GM12878 (cell line): ENCODE measurements at regions not wholly inside any gene's neighbourhood (a gene's known extent, or its start where the extent isn't known, plus 50 kb on each side); places are given as distances from the start of the nearest gene placed in this dataset.

Experiments used
- ATAC-seq: fragments of 200-7000 bp; cut with Tn5 transposase; 3 replicates; pipeline ENCODE4 v1.9.1; 2020; ENCODE audit warnings: mild to moderate bottlenecking, moderate library complexity
- BruUV-seq: library from RNA; stranded (reverse); fragments of 400-500 nt; replicated peaks from 2 replicates; lab custom pipeline; 2021; lab: Mats Ljungman, UMichigan
- CTCF ChIA-PET: fragments of 300-600 bp; sonication (Branson Sonifier 250); formaldehyde crosslinking; extraction: SDS; loops from one replicate; lab custom pipeline; 2021; ENCODE audit warnings: inconsistent platforms; lab: Yijun Ruan, JAX
- POLR2A ChIA-PET: fragments of 350-600 bp; formaldehyde crosslinking; extraction: SDS; loops from one replicate; lab custom pipeline; 2021; ENCODE audit warnings: inconsistent platforms; lab: Charles Lee
- RAD21 ChIA-PET: fragments of 300-600 bp; sonication (Branson Sonifier 250); formaldehyde crosslinking; loops from one replicate; lab custom pipeline; 2023; ENCODE audit warnings: antibody characterized with exemption; ENCODE audit not compliant: unreplicated experiment; lab: Charles Lee
- SMC1A ChIA-PET: fragments of 300-600 bp; sonication (Branson Sonifier 250); formaldehyde crosslinking; loops from one replicate; lab custom pipeline; 2023; ENCODE audit not compliant: unreplicated experiment, uncharacterized antibody; lab: Charles Lee
- DNase-seq: peaks from one replicate; pipeline ENCODE4 v3.0.0-alpha.2; 2011; ENCODE audit warnings: low read depth, low spot score
- FAIRE-seq: peaks from 3 replicates; lab custom pipeline; 2011; peaks lifted over from hg19 to GRCh38; lab: Jason Lieb, UNC
- H2AFZ ChIP-seq: 2 replicates; pipeline ENCODE4 v1.6.0; 2011; ENCODE audit warnings: low read depth, low read length, control low read depth; ENCODE audit not compliant: control insufficient read depth
- H3K27ac ChIP-seq: 2 replicates; pipeline ENCODE4 v1.5.1; 2011; ENCODE audit warnings: control low read depth; ENCODE audit not compliant: control insufficient read depth, insufficient read depth
- H3K27me3 ChIP-seq, 2 experiments: replicated peaks in 1 of 2; 2 replicates each; pipeline versions ENCODE4 v1.6.0 to v1.6.1; 2011; ENCODE audit warnings: low read length in 1 of 2; ENCODE audit not compliant: control insufficient read depth in 2 of 2, insufficient read depth in 2 of 2
- H3K36me3 ChIP-seq, 2 experiments: 2 replicates each; pipeline ENCODE4 v1.5.1; 2011; ENCODE audit warnings: low read length in 1 of 2; ENCODE audit not compliant: control insufficient read depth in 2 of 2, insufficient read depth in 2 of 2
- H3K4me1 ChIP-seq: 2 replicates; pipeline ENCODE4 v1.6.1; 2011; ENCODE audit warnings: mild to moderate bottlenecking, low read length, moderate library complexity, mixed read lengths; ENCODE audit not compliant: control insufficient read depth, insufficient read depth
- H3K4me2 ChIP-seq: 2 replicates; pipeline ENCODE4 v1.6.0; 2011; ENCODE audit warnings: control low read depth; ENCODE audit not compliant: control insufficient read depth, insufficient read depth
- H3K4me3 ChIP-seq: fragments of 200-600 bp; sonication (generic); 2 replicates; pipeline ENCODE4 v1.5.1; 2016
- H3K79me2 ChIP-seq: 2 replicates; pipeline ENCODE4 v1.6.0; 2011; ENCODE audit warnings: low read length; ENCODE audit not compliant: control insufficient read depth, insufficient read depth
- H3K9ac ChIP-seq: 2 replicates; pipeline ENCODE4 v1.8.0; 2011; ENCODE audit warnings: low read length, control low read depth, mixed read lengths; ENCODE audit not compliant: control insufficient read depth, insufficient read depth
- H3K9me3 ChIP-seq: replicated peaks from 3 replicates; pipeline ENCODE4 v1.5.1; 2011; ENCODE audit warnings: mild to moderate bottlenecking, low read length; ENCODE audit not compliant: control insufficient read depth, insufficient read depth
- H4K20me1 ChIP-seq: 2 replicates; pipeline ENCODE4 v1.6.0; 2011; ENCODE audit not compliant: control insufficient read depth, insufficient read depth
- ATF7 ChIP-seq: fragments of 450-650 bp; IDR thresholded peaks from 2 replicates; pipeline ENCODE4 v1.6.1; 2016; ENCODE audit warnings: low read depth, mild to moderate bottlenecking
- EED ChIP-seq: sonication (generic); IDR thresholded peaks from 2 replicates; pipeline ENCODE4 v1.6.1; 2016; ENCODE audit warnings: antibody characterized with exemption, low read depth
- NFIC ChIP-seq: IDR thresholded peaks from 2 replicates; pipeline ENCODE4 v1.6.1; 2012; ENCODE audit warnings: low read depth, mild to moderate bottlenecking, inconsistent platforms, low read length, moderate library complexity
- PML ChIP-seq: IDR thresholded peaks from 2 replicates; pipeline ENCODE4 v1.6.1; 2012; ENCODE audit warnings: low read length, inconsistent platforms
- SIX5 ChIP-seq: IDR thresholded peaks from 2 replicates; pipeline ENCODE4 v1.6.1; 2011; ENCODE audit warnings: mild to moderate bottlenecking, low read depth, low read length, moderate library complexity; ENCODE audit not compliant: severe bottlenecking
- STAT3 ChIP-seq: IDR thresholded peaks from 2 replicates; pipeline ENCODE4 v1.6.1; 2011; ENCODE audit warnings: low read depth, low read length, improper control_type of control experiment
- TAF1 ChIP-seq: IDR thresholded peaks from 2 replicates; pipeline ENCODE4 v1.6.1; 2011; ENCODE audit warnings: mild to moderate bottlenecking, low read depth, low read length, borderline replicate concordance
- TBL1XR1 ChIP-seq: IDR thresholded peaks from 2 replicates; pipeline ENCODE4 v1.6.1; 2012; ENCODE audit warnings: low read depth, low read length, improper control_type of control experiment
- ZNF207 ChIP-seq: fragments of 450-650 bp; IDR thresholded peaks from 2 replicates; pipeline ENCODE4 v1.6.1; 2014; ENCODE audit warnings: antibody characterized with exemption, mild to moderate bottlenecking, borderline replicate concordance
- WGBS: methylation state at CpG from one replicate; pipeline ENCODE4 v1.1.6; 2016; ENCODE audit warnings: low lambda C conversion rate; ENCODE audit not compliant: insufficient replicate concordance, insufficient coverage; ENCODE audit errors: missing lambda C conversion rate; 5-methylcytosine and 5-hydroxymethylcytosine counted together
- in situ Hi-C: fragments of 300-500 bp; cut with MboI; formaldehyde crosslinking; loops from 9 replicates; pipeline ENCODE4 v1.14.3; 2018; ENCODE audit warnings: mixed read lengths
- intact Hi-C: fragments of 100-400 bp; cut with micrococcal nuclease; formaldehyde crosslinking; loops from one replicate; pipeline ENCODE4 v1.14.2; 2022; ENCODE audit not compliant: unreplicated experiment
- TF ChIP-seq, protein P1 (sequence below): fragments of 450-650 bp; IDR thresholded peaks from 2 replicates; pipeline ENCODE4 v1.6.1; 2017; ENCODE audit warnings: mild to moderate bottlenecking, moderate library complexity
- TF ChIP-seq, protein P2 (sequence below): IDR thresholded peaks from 2 replicates; pipeline ENCODE4 v1.6.1; 2011; ENCODE audit warnings: borderline replicate concordance, low read depth, mild to moderate bottlenecking, moderate library complexity, low read length; ENCODE audit not compliant: insufficient read depth, poor library complexity, severe bottlenecking
- TF ChIP-seq, protein P3 (sequence below): fragments of 450-650 bp; IDR thresholded peaks from 2 replicates; pipeline ENCODE4 v1.6.1; 2018; ENCODE audit warnings: borderline replicate concordance, mild to moderate bottlenecking; ENCODE audit not compliant: partially characterized antibody

DNA sequence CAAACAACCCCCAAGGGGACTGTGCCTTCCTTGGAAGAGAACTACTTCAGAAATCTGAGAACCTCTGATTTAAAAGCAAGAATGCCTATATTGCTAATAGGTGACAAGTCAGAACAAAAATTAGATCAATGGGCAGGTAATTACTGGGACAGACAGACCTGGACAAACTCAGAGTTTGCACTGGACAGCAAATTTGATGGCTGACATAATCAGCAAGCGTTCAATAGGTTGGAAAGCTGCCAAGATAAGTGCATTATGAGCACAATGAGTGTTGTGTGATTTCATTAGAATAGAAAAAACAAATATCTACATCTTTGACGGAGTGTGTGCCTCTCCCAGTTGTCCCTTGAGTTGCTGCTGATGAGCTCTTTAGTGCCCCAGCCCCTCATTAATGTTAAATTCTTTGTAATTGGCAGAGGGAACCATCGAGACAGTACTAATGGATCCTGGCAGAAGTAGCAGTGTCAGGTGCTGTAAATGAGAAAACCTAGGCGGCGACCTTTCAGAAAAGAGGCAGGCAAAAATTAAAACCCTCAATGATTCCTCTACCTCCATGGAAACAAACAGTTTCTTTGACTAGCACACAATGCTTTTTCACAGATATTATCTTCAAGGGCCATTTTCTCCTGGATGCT, 116.5 kb upstream of the COL21A1 start:
- ChIA-PET CTCF (interaction anchor here (1.0 to 3.1 kb wide), 5 partner anchors 8 to 231 kb away, joined by 3 to 14 read pairs (median 9); no protein-coding TSS in a partner anchor), SMC1A (interaction anchor here (0.6 to 0.7 kb wide), 2 partner anchors 26 to 206 kb away, joined by 3 read pairs; no protein-coding TSS in a partner anchor), RAD21 (interaction anchor here (1.3 kb wide), 2 partner anchors 189 to 229 kb away, joined by 3 to 4 read pairs; no protein-coding TSS in a partner anchor), POLR2A (interaction anchor here (0.5 to 0.6 kb wide), 2 partner anchors 626 to 1645 kb away, joined by 3 to 6 read pairs; no protein-coding TSS in a partner anchor)
- Histone ChIP-seq H3K36me3 (no peaks in the 10 kb centered on the region), H3K4me1 (no peaks in the 10 kb centered on the region), H3K9ac (no peak overlapping the region), H3K4me3 (no peak overlapping the region), H3K9me3 (no peaks in the 10 kb centered on the region), H3K79me2 (no peaks in the 10 kb centered on the region), H4K20me1 (no peaks in the 10 kb centered on the region), H3K27ac (no peak overlapping the region), H3K4me2 (no peak overlapping the region), H3K27me3 (no peaks in the 10 kb centered on the region), H2AFZ (no peak overlapping the region)
- BruUV-seq, result no TSS peak
- FAIRE-seq (no peak), ATAC-seq (no peak), DNase-seq (no peak)
- intact Hi-C loops (no loop called here), in situ Hi-C loops (loop anchor here (5.0 kb wide), 1 partner anchor 228 kb away; no protein-coding TSS in a partner anchor)
- WGBS, result 54% methylated on average over 5 of the region's 5 CpGs
- TF ChIP-seq TAF1 (no peak), SIX5 (no peak), ZNF207 (no peak), STAT3 (no peak), EED (no peak), PML (no peak), TBL1XR1 (no peak), NFIC (no peak), ATF7 (no peak)
- TF ChIP-seq, protein P1, sequence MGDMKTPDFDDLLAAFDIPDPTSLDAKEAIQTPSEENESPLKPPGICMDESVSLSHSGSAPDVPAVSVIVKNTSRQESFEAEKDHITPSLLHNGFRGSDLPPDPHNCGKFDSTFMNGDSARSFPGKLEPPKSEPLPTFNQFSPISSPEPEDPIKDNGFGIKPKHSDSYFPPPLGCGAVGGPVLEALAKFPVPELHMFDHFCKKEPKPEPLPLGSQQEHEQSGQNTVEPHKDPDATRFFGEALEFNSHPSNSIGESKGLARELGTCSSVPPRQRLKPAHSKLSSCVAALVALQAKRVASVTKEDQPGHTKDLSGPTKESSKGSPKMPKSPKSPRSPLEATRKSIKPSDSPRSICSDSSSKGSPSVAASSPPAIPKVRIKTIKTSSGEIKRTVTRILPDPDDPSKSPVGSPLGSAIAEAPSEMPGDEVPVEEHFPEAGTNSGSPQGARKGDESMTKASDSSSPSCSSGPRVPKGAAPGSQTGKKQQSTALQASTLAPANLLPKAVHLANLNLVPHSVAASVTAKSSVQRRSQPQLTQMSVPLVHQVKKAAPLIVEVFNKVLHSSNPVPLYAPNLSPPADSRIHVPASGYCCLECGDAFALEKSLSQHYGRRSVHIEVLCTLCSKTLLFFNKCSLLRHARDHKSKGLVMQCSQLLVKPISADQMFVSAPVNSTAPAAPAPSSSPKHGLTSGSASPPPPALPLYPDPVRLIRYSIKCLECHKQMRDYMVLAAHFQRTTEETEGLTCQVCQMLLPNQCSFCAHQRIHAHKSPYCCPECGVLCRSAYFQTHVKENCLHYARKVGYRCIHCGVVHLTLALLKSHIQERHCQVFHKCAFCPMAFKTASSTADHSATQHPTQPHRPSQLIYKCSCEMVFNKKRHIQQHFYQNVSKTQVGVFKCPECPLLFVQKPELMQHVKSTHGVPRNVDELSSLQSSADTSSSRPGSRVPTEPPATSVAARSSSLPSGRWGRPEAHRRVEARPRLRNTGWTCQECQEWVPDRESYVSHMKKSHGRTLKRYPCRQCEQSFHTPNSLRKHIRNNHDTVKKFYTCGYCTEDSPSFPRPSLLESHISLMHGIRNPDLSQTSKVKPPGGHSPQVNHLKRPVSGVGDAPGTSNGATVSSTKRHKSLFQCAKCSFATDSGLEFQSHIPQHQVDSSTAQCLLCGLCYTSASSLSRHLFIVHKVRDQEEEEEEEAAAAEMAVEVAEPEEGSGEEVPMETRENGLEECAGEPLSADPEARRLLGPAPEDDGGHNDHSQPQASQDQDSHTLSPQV, result no peak
- TF ChIP-seq, protein P2, sequence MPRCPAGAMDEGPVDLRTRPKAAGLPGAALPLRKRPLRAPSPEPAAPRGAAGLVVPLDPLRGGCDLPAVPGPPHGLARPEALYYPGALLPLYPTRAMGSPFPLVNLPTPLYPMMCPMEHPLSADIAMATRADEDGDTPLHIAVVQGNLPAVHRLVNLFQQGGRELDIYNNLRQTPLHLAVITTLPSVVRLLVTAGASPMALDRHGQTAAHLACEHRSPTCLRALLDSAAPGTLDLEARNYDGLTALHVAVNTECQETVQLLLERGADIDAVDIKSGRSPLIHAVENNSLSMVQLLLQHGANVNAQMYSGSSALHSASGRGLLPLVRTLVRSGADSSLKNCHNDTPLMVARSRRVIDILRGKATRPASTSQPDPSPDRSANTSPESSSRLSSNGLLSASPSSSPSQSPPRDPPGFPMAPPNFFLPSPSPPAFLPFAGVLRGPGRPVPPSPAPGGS, result no peak
- TF ChIP-seq, protein P3, sequence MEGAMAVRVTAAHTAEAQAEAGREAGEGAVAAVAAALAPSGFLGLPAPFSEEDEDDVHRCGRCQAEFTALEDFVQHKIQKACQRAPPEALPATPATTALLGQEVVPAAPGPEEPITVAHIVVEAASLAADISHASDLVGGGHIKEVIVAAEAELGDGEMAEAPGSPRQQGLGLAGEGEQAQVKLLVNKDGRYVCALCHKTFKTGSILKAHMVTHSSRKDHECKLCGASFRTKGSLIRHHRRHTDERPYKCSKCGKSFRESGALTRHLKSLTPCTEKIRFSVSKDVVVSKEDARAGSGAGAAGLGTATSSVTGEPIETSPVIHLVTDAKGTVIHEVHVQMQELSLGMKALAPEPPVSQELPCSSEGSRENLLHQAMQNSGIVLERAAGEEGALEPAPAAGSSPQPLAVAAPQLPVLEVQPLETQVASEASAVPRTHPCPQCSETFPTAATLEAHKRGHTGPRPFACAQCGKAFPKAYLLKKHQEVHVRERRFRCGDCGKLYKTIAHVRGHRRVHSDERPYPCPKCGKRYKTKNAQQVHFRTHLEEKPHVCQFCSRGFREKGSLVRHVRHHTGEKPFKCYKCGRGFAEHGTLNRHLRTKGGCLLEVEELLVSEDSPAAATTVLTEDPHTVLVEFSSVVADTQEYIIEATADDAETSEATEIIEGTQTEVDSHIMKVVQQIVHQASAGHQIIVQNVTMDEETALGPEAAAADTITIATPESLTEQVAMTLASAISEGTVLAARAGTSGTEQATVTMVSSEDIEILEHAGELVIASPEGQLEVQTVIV, result no peak
